CD4-positive, alpha-beta memory T cell (primary cell): ENCODE measurements at regions not wholly inside any gene's neighbourhood (a gene's known extent, or its start where the extent isn't known, plus 50 kb on each side); places are given as distances from the start of the nearest gene placed in this dataset.

ENCODE experiments used
- CTCF ChIA-PET: fragments of 350-600 bp; sonication (Branson Sonifier 250); formaldehyde crosslinking; loops from one replicate; lab custom pipeline; 2021; ENCODE audit warnings: inconsistent platforms; ENCODE audit not compliant: partially characterized antibody; lab: Charles Lee
- POLR2A ChIA-PET: fragments of 350-600 bp; sonication (Branson Sonifier 250); formaldehyde crosslinking; loops from one replicate; lab custom pipeline; 2021; ENCODE audit not compliant: partially characterized antibody; lab: Charles Lee
- DNase-seq, 5 donors: peaks; one replicate each; pipeline versions ENCODE4 v3.0.0 to v3.0.0-alpha.2; 2020 to 2022; ENCODE audit warnings: mixed read lengths in 1 of 5
- H3K27ac ChIP-seq: one replicate; pipeline ENCODE4 v1.7.0; 2013; ENCODE audit warnings: low read depth, low read length
- H3K27me3 ChIP-seq: 2 replicates; pipeline ENCODE4 v1.7.0; 2013; ENCODE audit warnings: mild to moderate bottlenecking, low read length, moderate library complexity; ENCODE audit not compliant: insufficient read depth
- H3K36me3 ChIP-seq: 2 replicates; pipeline ENCODE4 v1.7.0; 2013; ENCODE audit warnings: mild to moderate bottlenecking, low read length, moderate library complexity; ENCODE audit not compliant: insufficient read depth
- H3K4me1 ChIP-seq: 2 replicates; pipeline ENCODE4 v1.7.0; 2013; ENCODE audit warnings: mild to moderate bottlenecking, low read length, moderate library complexity; ENCODE audit not compliant: insufficient read depth
- H3K4me3 ChIP-seq, 2 donors: one replicate each; pipeline ENCODE4 v1.7.0; 2013; ENCODE audit warnings: low read length in 2 of 2, mild to moderate bottlenecking in 1 of 2
- H3K9me3 ChIP-seq, 2 donors: one replicate each; pipeline ENCODE4 v1.7.0; 2013; ENCODE audit warnings: low read length in 2 of 2, control low read depth in 1 of 2; ENCODE audit not compliant: control insufficient read depth in 1 of 2
- H3K27ac Mint-ChIP-seq, 7 donors: one replicate each; pipeline ENCODE4 v1.8.0; 2020 to 2021; ENCODE audit warnings: mixed read lengths in 7 of 7, mild to moderate bottlenecking in 6 of 7, inconsistent platforms in 3 of 7, moderate library complexity in 3 of 7
- H3K27me3 Mint-ChIP-seq, 2 donors: one replicate each; pipeline ENCODE4 v1.8.0; 2020 to 2021; ENCODE audit warnings: mixed read lengths in 2 of 2
- H3K36me3 Mint-ChIP-seq, 2 donors: one replicate each; pipeline ENCODE4 v1.8.0; 2020 to 2021; ENCODE audit warnings: mixed read lengths in 2 of 2, inconsistent platforms in 1 of 2, mild to moderate bottlenecking in 1 of 2
- H3K4me1 Mint-ChIP-seq, 4 donors: one replicate each; pipeline ENCODE4 v1.8.0; 2020 to 2021; ENCODE audit warnings: mixed read lengths in 4 of 4, mild to moderate bottlenecking in 1 of 4
- H3K4me3 Mint-ChIP-seq, 8 donors: one replicate each; pipeline ENCODE4 v1.8.0; 2020 to 2021; ENCODE audit warnings: mixed read lengths in 8 of 8, mild to moderate bottlenecking in 7 of 8, moderate library complexity in 6 of 8, inconsistent platforms in 3 of 8
- H3K9me3 Mint-ChIP-seq, 8 donors: one replicate each; pipeline ENCODE4 v1.8.0; 2020 to 2021; ENCODE audit warnings: mixed read lengths in 8 of 8, mild to moderate bottlenecking in 5 of 8, inconsistent platforms in 3 of 8, moderate library complexity in 1 of 8
- intact Hi-C: fragments of 100-400 bp; cut with micrococcal nuclease; formaldehyde crosslinking; loops from one replicate; pipeline ENCODE4 v1.15.1; 2023

- intact Hi-C loops = no loop called here
- H3K27ac ChIP-seq = no peak overlapping the region
- Mint-ChIP-seq H3K9me3 (peaks cover 0 to 8% (median 3%) of the 10 kb centered on the region in 8 donors), H3K27ac (no peak overlapping the region), H3K4me1 (no peaks in the 10 kb centered on the region), H3K36me3 (no peaks in the 10 kb centered on the region), H3K27me3 (no peaks in the 10 kb centered on the region), H3K4me3 (no peak overlapping the region)
- DNase-seq = no peak
- H3K9me3 ChIP-seq = no peaks in the 10 kb centered on the region
- H3K27me3 ChIP-seq = no peaks in the 10 kb centered on the region
- H3K4me3 ChIP-seq = no peak overlapping the region
- H3K36me3 ChIP-seq = no peaks in the 10 kb centered on the region
- CTCF ChIA-PET = no interaction called here
- POLR2A ChIA-PET = no interaction called here
- no peaks in the 10 kb centered on the region for H3K4me1 ChIP-seq
Observed at GRCh38 chrX:34218063-34218462, 85.9 kb upstream of the FAM47A start.

DNA sequence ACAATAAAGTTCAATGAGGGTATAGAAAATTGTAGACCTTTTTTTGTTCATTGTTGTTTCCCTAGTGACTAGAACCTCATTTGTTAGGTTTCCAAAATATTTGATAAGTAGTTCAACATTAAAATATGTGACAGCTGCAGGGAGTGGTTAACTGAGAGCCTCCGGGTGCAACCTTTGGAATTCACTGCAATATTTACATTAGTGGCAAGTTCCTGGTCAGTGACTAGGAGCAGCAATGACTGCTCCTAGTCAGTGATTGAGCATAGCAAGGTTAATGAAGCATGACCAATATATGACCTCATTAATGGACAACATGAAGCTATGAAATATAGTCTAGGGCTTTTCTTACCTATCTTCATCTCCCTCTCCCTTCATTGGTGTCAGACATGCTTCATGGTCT lies 65.8 kb upstream of the FAM47A start:
- H3K27me3 ChIP-seq = no peaks in the 10 kb centered on the region
- no peak overlapping the region for H3K27ac ChIP-seq
- Mint-ChIP-seq H3K4me1 (no peaks in the 10 kb centered on the region), H3K4me3 (no peak overlapping the region), H3K27ac (no peak overlapping the region), H3K36me3 (no peaks in the 10 kb centered on the region), H3K27me3 (no peaks in the 10 kb centered on the region), H3K9me3 (peaks cover 0 to 8% (median 1%) of the 10 kb centered on the region in 8 donors)
- no peaks in the 10 kb centered on the region for H3K4me1 ChIP-seq
- intact Hi-C loops = no loop called here
- H3K36me3 ChIP-seq = no peaks in the 10 kb centered on the region
- no peaks in the 10 kb centered on the region for H3K9me3 ChIP-seq
- ChIA-PET POLR2A (no interaction called here), CTCF (no interaction called here)
- no peak for DNase-seq
- H3K4me3 ChIP-seq = no peak overlapping the region
